Naive B cell (primary cell): ENCODE measurements at regions not wholly inside any gene's neighbourhood (a gene's known extent, or its start where the extent isn't known, plus 50 kb on each side); places are given as distances from the start of the nearest gene placed in this dataset.

Experiments used
- ATAC-seq, 2 donors: fragments of 150-1000 bp; cut with Tn5 transposase; 2 replicates each; pipeline ENCODE4 v1.10.0; 2021; ENCODE audit warnings: low read depth in 2 of 2, mild to moderate bottlenecking in 2 of 2, moderate library complexity in 2 of 2
- DNase-seq: peaks from one replicate; pipeline ENCODE4 v3.0.0; 2022
- H3K27ac Mint-ChIP-seq, 6 donors: one replicate each; pipeline ENCODE4 v1.8.0; 2020 to 2022; ENCODE audit warnings: mild to moderate bottlenecking in 6 of 6, mixed read lengths in 6 of 6, moderate library complexity in 5 of 6, inconsistent platforms in 2 of 6
- H3K27me3 Mint-ChIP-seq, 3 donors: one replicate each; pipeline ENCODE4 v1.8.0; 2021 to 2022; ENCODE audit warnings: mixed read lengths in 3 of 3, mild to moderate bottlenecking in 1 of 3
- H3K36me3 Mint-ChIP-seq, 2 donors: one replicate each; pipeline ENCODE4 v1.8.0; 2020 to 2022; ENCODE audit warnings: mixed read lengths in 2 of 2, inconsistent platforms in 1 of 2, mild to moderate bottlenecking in 1 of 2
- H3K4me1 Mint-ChIP-seq, 3 donors: one replicate each; pipeline ENCODE4 v1.8.0; 2020 to 2022; ENCODE audit warnings: mixed read lengths in 3 of 3, inconsistent platforms in 1 of 3, mild to moderate bottlenecking in 1 of 3, moderate library complexity in 1 of 3
- H3K4me3 Mint-ChIP-seq, 8 donors: one replicate each; pipeline ENCODE4 v1.8.0; 2020 to 2022; ENCODE audit warnings: mild to moderate bottlenecking in 8 of 8, mixed read lengths in 8 of 8, moderate library complexity in 8 of 8, inconsistent platforms in 2 of 8
- H3K9me3 Mint-ChIP-seq, 7 donors: one replicate each; pipeline ENCODE4 v1.8.0; 2020 to 2022; ENCODE audit warnings: mixed read lengths in 7 of 7, mild to moderate bottlenecking in 5 of 7, inconsistent platforms in 2 of 7, moderate library complexity in 1 of 7

DNA sequence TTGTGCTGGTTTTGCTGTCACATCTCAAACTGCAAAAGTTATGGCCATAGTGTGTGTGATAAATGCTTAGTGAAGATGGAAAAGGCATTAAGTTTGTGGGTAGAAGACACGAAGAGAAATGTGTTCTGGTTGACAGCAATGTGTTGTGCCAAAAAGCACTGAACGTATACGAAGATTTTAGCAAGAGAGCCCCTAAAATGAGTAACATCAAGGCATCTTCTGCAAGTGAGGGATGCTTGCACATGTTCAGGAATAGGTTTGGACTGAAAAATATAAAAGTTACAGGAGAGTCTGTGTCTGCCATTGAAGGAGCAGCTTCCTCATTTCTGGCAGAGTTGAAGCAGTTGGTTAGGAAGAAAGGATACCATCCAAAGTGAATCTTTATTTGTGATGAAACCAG lies 167.1 kb downstream of the ADAMTS15 start:
- H3K36me3 Mint-ChIP-seq, result no peaks in the 10 kb centered on the region
- H3K27me3 Mint-ChIP-seq, result peaks cover 0 to 5% (median 0%) of the 10 kb centered on the region in 3 donors
- no peak overlapping the region for H3K27ac Mint-ChIP-seq
- no peak for DNase-seq
- peaks cover 0 to 6% (median 4%) of the 10 kb centered on the region in 7 donors for H3K9me3 Mint-ChIP-seq
- ATAC-seq, result no peak
- H3K4me1 Mint-ChIP-seq, result no peaks in the 10 kb centered on the region
- H3K4me3 Mint-ChIP-seq, result no peak overlapping the region

- no peak overlapping the region for H3K4me3 Mint-ChIP-seq
- no peaks in the 10 kb centered on the region for H3K4me1 Mint-ChIP-seq
- H3K27me3 Mint-ChIP-seq, result peaks cover 0 to 9% (median 1%) of the 10 kb centered on the region in 3 donors
- no peak overlapping the region for H3K27ac Mint-ChIP-seq
- no peak for DNase-seq
- ATAC-seq, result no peak
- peaks cover 0 to 6% (median 4%) of the 10 kb centered on the region in 7 donors for H3K9me3 Mint-ChIP-seq
- no peaks in the 10 kb centered on the region for H3K36me3 Mint-ChIP-seq
Observed at GRCh38 chr11:130616573-130616972, 168.1 kb downstream of the ADAMTS15 start.

GRCh38 chr11:130617001-130617400 lies 168.6 kb downstream of the ADAMTS15 start:
- H3K27me3 Mint-ChIP-seq, result peaks cover under 1 to 14% (median 6%) of the 10 kb centered on the region in 3 donors
- ATAC-seq, result no peak
- no peak for DNase-seq
- H3K4me1 Mint-ChIP-seq, result no peaks in the 10 kb centered on the region
- peaks cover 0 to 6% (median 4%) of the 10 kb centered on the region in 7 donors for H3K9me3 Mint-ChIP-seq
- no peaks in the 10 kb centered on the region for H3K36me3 Mint-ChIP-seq
- no peak overlapping the region for H3K4me3 Mint-ChIP-seq
- no peak overlapping the region for H3K27ac Mint-ChIP-seq

GRCh38 chr11:130620548-130620947 lies 172.1 kb downstream of the ADAMTS15 start:
- no peak overlapping the region for H3K27ac Mint-ChIP-seq
- H3K27me3 Mint-ChIP-seq, result peaks cover 21 to 23% (median 22%) of the 10 kb centered on the region in 3 donors
- H3K4me1 Mint-ChIP-seq, result no peaks in the 10 kb centered on the region
- DNase-seq (no peak), ATAC-seq (no peak)
- no peaks in the 10 kb centered on the region for H3K36me3 Mint-ChIP-seq
- peaks cover 0 to 6% (median 4%) of the 10 kb centered on the region in 7 donors for H3K9me3 Mint-ChIP-seq
- no peak overlapping the region for H3K4me3 Mint-ChIP-seq

- no peak overlapping the region for H3K4me3 Mint-ChIP-seq
Observed at GRCh38 chr11:130622141-130622542, 173.7 kb downstream of the ADAMTS15 start.

DNA sequence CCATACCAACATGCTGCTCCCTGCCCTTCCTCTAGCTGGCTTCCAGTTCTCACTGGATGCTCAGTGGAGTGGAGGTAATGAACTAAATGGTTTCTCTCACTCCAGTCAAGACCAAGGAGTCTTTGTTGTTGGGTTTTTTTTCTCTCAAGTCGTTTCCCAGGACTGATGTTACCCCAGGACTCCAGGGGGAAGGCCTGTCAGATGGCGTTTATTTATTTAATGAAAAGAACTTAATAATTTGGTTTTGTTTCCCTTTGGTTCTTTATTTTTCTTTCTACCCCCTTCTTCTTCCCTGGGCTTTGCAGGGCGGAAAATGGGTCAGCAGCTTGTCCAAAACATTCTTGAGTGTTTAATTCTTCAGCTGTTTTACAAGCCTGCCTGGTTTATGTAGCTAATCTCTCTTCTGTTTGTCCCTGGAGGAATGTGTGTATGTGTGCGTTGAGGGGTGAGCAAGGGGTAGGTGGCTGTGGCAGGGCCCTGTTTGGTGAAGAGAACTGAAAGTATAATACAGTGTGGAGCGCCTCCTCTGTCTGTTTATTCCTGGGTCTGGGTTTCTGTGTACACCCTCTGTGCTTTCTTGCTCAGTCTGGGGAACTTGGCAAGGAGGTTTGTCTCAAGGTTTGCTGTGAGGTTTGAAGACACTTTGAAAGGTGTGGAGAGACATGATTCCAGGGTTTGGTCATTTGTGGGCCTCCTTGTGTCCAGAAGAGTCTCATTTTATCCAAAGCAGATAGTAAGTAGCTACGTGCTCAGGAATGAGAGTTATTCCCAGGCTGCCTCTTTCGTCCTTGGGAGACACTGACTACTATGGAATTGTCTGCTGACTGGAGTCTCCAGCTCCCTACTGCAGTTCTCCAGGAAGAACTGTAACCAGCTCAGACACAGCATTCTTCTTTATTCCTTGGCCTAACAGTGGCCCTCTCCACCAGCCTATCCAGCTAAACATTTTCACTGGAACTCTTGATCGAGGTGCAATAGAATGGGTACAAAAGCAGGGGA lies 175.5 kb downstream of the ADAMTS15 start:
- H3K36me3 Mint-ChIP-seq, result no peaks in the 10 kb centered on the region
- H3K27ac Mint-ChIP-seq, result no peak overlapping the region
- peaks cover 21 to 23% (median 22%) of the 10 kb centered on the region in 3 donors for H3K27me3 Mint-ChIP-seq
- H3K4me1 Mint-ChIP-seq, result no peaks in the 10 kb centered on the region
- peaks cover 0 to 6% (median 2%) of the 10 kb centered on the region in 7 donors for H3K9me3 Mint-ChIP-seq
- ATAC-seq (no peak), DNase-seq (no peak)
- no peak overlapping the region for H3K4me3 Mint-ChIP-seq

More at GRCh38 chr11:130622141-130622542, 173.7 kb downstream of the ADAMTS15 start:
- no peaks in the 10 kb centered on the region for H3K36me3 Mint-ChIP-seq
- no peak overlapping the region for H3K27ac Mint-ChIP-seq
- no peaks in the 10 kb centered on the region for H3K4me1 Mint-ChIP-seq
- H3K9me3 Mint-ChIP-seq, result peaks cover 0 to 6% (median 4%) of the 10 kb centered on the region in 7 donors
- peaks cover 21 to 23% (median 22%) of the 10 kb centered on the region in 3 donors for H3K27me3 Mint-ChIP-seq
- DNase-seq (no peak), ATAC-seq (no peak)

DNA sequence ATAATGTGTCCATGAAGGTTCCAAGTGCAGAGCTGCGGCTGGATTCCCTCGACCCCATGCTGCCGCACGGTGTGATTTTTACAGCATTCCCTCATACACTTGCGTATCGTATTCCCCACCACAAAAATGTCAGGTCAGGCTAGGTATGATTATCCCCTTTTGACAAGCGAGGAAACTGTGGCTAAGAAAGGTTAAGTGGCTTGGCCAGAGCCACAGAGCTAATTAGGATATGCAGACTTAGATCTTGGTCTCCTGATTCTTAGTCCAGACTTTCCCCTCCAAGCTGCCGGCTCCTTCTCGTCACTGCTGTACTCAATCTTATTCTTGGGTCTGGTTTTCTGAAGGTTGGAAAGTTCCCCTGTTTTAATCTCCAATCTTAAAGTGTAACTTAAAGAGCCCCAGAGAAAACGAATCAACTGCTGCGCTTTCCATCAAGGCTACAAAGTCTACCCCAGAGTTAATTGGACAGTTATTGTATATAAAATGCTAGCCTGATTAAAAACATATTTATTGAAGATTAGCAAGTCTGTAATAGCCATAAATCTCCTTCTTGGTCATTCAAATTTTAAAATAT lies 176.6 kb downstream of the ADAMTS15 start:
- Mint-ChIP-seq H3K36me3 (no peaks in the 10 kb centered on the region), H3K27ac (peak overlapping the region in 1 of 6 donors; percentile 39)

DNA sequence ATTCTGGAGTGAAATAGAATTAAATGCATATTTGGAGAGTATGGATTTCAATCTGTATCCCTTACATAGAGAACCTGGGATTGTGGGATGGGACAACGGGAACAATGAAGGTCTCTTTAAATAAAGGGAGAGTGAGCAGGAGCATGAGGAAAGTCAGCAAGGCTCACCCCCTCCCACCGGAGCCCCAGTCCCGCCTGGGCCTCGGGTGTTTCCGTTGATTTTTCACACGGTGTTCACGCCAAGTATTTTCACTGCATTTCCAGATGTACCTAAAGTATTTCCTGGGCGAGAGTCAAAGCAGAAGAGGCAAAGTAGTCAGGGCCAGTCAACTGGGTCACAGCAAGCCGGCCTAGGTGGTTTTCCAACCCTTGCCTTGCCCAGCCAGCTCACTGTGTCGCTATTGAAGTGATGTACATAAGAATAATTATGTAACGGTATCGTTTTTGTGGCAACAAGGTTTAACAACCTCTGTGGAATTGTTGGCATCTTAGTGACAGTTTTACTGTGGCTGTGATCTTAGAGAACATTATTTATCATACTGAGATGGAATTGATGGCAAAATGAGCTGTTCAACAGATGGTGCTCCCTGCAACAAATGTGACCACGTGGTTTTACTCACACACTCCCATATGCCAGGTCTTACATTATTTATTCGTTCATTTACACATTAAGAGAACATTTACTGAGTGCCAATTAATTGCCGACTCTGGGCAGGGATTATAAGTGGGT lies 177.3 kb downstream of the ADAMTS15 start:
- Mint-ChIP-seq H3K36me3 (no peaks in the 10 kb centered on the region), H3K27me3 (peaks cover 15 to 23% (median 21%) of the 10 kb centered on the region in 3 donors), H3K4me3 (no peak overlapping the region), H3K27ac (no peak overlapping the region), H3K4me1 (no peaks in the 10 kb centered on the region), H3K9me3 (peaks cover 0 to 2% (median 0%) of the 10 kb centered on the region in 7 donors)
- no peak for DNase-seq
- ATAC-seq, result no peak

More for the DNA sequence above, 176.6 kb downstream of the ADAMTS15 start:
- ATAC-seq, result no peak
- peaks cover 21 to 23% (median 22%) of the 10 kb centered on the region in 3 donors for H3K27me3 Mint-ChIP-seq
- DNase-seq, result no peak
- no peaks in the 10 kb centered on the region for H3K4me1 Mint-ChIP-seq
- H3K9me3 Mint-ChIP-seq, result peaks cover 0 to 4% (median 0%) of the 10 kb centered on the region in 7 donors
- H3K4me3 Mint-ChIP-seq, result no peak overlapping the region

GRCh38 chr11:130629039-130629438 lies 180.6 kb downstream of the ADAMTS15 start:
- peaks cover 0 to 4% (median 0%) of the 10 kb centered on the region in 7 donors for H3K9me3 Mint-ChIP-seq
- DNase-seq (no peak), ATAC-seq (no peak)
- H3K4me1 Mint-ChIP-seq, result no peaks in the 10 kb centered on the region
- H3K4me3 Mint-ChIP-seq, result no peak overlapping the region
- no peaks in the 10 kb centered on the region for H3K36me3 Mint-ChIP-seq
- H3K27ac Mint-ChIP-seq, result no peak overlapping the region
- H3K27me3 Mint-ChIP-seq, result peaks cover 1 to 10% (median 4%) of the 10 kb centered on the region in 3 donors

DNA sequence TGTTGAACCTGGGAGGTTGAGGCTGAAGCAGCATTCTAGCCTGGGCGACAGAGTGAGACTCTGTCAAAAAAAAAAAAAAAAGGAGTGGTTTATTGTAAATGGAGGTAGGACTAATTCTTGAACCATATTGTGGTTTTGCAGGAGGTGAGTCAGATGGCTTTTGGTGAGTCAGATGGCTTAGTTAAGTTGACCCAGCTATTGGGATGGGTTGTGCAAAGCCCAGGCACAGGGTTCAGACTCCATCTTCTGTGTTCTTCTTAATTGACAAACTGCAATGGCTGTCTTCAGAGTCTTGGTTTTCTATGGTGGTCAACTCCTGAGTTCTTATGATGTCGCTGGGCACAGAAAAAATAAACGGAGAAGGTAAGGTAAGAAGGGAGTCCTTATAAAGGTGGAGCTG lies 182.7 kb downstream of the ADAMTS15 start:
- peaks cover 0 to 7% (median 4%) of the 10 kb centered on the region in 3 donors for H3K27me3 Mint-ChIP-seq
- H3K4me1 Mint-ChIP-seq, result no peaks in the 10 kb centered on the region
- no peak overlapping the region for H3K4me3 Mint-ChIP-seq
- ATAC-seq (no peak), DNase-seq (no peak)
- no peak overlapping the region for H3K27ac Mint-ChIP-seq
- H3K9me3 Mint-ChIP-seq, result peaks cover 0 to 4% (median 0%) of the 10 kb centered on the region in 7 donors
- H3K36me3 Mint-ChIP-seq, result no peaks in the 10 kb centered on the region

DNA sequence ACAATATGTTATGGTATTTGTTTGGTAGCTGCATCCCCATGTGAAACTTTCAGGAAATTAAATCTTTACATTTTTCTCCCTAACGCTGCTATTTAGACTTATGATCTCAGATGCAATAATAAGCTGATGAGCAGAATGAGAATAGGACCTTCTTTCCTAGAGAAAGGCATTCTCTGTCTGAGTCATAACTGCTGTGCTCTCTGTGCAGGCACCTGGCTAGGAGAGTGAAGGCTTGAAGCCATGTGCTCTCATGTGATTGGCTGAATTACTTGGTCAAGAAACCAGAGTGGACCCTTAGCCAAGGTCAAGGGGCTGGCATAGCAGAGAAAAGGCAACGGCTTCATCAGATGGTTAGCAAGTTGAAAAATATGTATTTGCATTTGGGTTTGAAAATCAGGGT lies 185.0 kb downstream of the ADAMTS15 start:
- Mint-ChIP-seq H3K9me3 (peaks cover 0 to 4% (median 0%) of the 10 kb centered on the region in 7 donors), H3K36me3 (no peaks in the 10 kb centered on the region), H3K4me3 (no peak overlapping the region), H3K27ac (no peak overlapping the region), H3K4me1 (no peaks in the 10 kb centered on the region), H3K27me3 (peaks cover 0 to 14% (median 4%) of the 10 kb centered on the region in 3 donors)
- ATAC-seq, result no peak
- no peak for DNase-seq

DNA sequence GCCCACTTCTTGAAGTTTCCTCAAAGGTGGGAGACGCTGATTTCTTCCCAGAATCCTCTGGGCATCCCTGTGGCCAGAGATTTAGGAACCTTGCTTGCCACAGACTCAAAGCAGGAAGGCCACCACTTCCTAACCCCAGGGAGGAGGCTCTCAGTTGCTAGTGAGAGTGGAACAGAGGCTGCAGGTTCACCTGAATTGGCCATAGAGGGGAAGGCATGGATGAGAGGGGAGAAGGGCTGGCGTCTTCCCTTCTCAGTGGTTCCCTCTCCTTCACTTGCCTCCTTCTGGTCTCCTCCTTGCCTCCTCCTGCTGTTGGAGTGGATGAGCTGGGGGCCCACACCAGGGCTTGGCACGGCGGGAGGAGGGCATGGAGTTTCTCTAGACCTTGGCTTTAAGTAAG lies 185.7 kb downstream of the ADAMTS15 start:
- H3K9me3 Mint-ChIP-seq, result peaks cover 0 to 4% (median 0%) of the 10 kb centered on the region in 7 donors
- ATAC-seq (no peak), DNase-seq (no peak)
- no peak overlapping the region for H3K4me3 Mint-ChIP-seq
- no peaks in the 10 kb centered on the region for H3K36me3 Mint-ChIP-seq
- peaks cover 0 to 14% (median 4%) of the 10 kb centered on the region in 3 donors for H3K27me3 Mint-ChIP-seq
- H3K27ac Mint-ChIP-seq, result peak overlapping the region in 1 of 6 donors; percentile 47
- H3K4me1 Mint-ChIP-seq, result no peaks in the 10 kb centered on the region

DNA sequence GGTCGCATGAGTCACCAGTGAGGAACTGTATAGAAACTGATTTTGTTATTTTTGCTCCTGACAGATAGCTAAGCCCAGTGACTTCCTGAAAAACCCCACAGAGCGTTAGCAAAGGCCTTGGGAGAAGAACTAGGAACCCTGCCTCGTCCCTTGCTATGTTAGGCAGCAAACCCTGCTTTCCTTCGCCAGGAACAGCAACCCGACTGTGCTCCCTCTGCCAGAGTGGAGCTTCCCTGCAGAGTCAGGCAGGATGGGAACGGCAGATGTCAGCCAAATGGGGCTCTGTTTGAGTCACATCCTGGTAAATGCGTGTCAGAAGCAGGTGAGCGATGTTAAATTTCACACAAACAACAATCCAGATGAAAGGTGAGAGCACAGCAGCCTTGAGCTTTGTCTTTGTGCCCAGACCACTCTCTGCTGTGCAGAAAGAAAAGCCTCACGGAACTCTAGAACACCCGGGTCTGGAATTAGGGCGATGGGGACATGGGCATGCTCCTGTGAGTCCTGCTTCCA lies 186.6 kb downstream of the ADAMTS15 start:
- ATAC-seq (no peak), DNase-seq (no peak)
- no peaks in the 10 kb centered on the region for H3K4me1 Mint-ChIP-seq
- H3K9me3 Mint-ChIP-seq, result peaks cover 0 to 8% (median 0%) of the 10 kb centered on the region in 7 donors
- no peaks in the 10 kb centered on the region for H3K36me3 Mint-ChIP-seq
- peaks cover 0 to 14% (median 9%) of the 10 kb centered on the region in 3 donors for H3K27me3 Mint-ChIP-seq
- no peak overlapping the region for H3K27ac Mint-ChIP-seq
- no peak overlapping the region for H3K4me3 Mint-ChIP-seq
